HG03108 (cell line): ENCODE measurements at regions not wholly inside any gene's neighbourhood (a gene's known extent, or its start where the extent isn't known, plus 50 kb on each side); places are given as distances from the start of the nearest gene placed in this dataset.
"Not testable (repeated sequence)": the region's sequence is repeated elsewhere in the genome, so short reads cannot be mapped to it uniquely, and the experiment has no call there.

Experiments used
- ATAC-seq: cut with Tn5 transposase; IDR thresholded peaks from one replicate; pipeline ENCODE4 v1.9.1; 2021; ENCODE audit warnings: moderate library complexity; ENCODE audit not compliant: unreplicated experiment

GRCh38 chr4:123599061-123599919 lies 202.7 kb downstream of the SPRY1 start:
- ATAC-seq: no peak

GRCh38 chr4:123599920-123600810 lies 203.6 kb downstream of the SPRY1 start:
- peak; percentile 100 for ATAC-seq

- no peak for ATAC-seq
These were observed 204.7 kb downstream of the SPRY1 start for GRCh38 chr4:123600987-123601904.

DNA sequence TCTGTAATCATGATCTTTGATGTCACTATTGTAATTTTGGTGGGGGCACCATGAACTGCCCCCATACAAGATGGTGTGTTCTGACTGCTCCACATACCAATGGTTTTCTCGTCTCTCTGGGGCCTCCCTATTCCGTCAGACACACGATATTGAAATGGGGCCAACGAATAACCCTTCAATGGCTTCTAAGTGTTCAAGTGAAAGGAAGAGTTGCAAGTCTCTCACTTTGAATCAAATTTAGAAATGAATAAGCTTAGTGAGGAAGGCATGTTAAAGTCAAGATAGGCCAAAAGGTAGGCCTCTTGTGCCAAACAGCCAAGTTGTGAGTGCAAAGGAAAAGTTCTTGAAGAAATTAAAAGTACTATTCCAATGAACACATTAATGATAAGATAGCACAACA lies 205.4 kb downstream of the SPRY1 start:
- no peak for ATAC-seq

DNA sequence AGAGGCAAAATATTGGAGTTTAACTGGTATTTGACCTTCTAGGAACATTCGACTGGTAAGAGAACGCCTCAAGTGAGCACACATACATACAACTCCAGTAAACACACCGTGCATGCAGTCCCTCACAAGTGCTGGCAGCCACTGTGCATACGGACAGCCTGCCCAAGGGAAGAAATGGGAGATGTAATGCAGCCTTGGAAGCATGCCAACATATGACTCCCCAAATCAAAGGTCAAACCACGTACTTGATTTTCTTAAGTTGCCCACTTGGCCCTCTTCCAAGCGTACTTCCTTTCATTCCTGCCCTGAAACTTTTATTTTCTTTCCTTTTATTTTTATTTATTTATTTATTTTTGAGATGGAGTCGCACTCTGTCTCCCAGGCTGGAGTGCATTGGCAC lies 206.6 kb downstream of the SPRY1 start:
- ATAC-seq: no peak

DNA sequence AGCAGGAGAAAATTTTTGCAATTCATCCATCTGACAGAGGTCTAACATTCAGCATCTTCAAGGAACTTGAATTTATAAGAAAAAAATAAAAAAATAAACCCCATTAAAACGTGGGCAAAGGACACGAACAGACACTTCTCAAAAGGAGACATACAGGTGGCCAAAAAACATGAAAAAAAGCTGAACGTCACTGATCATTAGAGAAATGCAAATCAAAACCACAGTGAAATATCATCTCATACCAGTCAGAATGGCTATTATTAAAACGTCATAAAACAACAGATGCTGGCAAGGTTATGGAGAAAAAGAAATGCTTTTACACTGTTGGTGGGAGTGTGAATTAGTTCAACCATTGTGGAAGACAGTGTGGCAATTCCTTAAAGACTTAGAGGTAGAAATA lies 209.2 kb downstream of the SPRY1 start:
- ATAC-seq: not testable (repeated sequence)

- ATAC-seq: no peak
These were observed 209.7 kb downstream of the SPRY1 start for GRCh38 chr4:123606336-123606735.

DNA sequence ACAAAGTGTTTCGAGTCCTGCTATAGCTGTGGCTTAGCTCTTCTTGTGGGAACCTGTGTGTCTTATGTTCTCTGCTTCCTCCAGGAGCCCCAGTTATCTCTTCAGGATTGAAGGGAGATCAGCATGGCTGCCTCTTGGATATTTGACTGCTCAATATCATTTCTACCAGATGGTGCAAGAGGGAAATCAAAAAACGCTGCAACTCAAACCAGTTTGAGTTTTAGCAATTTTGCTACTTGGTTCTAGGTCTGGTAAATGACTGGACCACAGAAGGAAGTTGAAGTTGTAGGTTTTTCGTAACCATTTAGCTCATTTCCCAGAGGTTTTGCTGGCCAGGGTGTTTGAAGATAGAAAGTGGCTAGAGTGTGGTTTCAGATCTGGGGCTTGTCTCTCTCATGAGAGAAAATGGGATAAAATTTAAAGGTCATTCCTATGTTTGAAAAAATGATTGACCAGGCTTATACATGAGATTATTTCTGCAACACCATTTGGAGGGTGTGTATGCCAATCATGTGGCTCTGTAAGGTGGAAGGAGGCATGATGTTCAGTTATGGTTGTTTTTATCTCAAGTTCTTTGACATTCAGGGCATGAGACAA lies 210.4 kb downstream of the SPRY1 start:
- ATAC-seq: peak; percentile 68

DNA sequence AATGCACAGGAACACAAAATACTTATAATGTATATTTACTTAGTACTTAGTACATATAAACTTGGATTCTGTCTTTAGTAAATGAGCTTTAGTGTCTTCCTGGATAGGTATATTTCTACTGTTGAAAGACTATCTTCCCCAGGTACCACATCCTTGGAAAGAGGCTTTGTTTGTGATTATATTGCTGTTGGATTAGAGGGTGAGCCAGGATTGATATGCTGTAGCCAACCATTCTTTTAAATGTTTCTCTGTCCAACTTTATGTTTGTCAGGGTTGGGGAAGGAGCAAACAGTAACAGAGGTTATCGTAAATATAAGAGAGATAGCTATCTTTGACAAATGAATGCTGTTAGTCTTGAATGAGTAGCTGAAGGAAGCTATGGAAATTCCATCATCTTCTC lies 213.2 kb downstream of the SPRY1 start:
- ATAC-seq: no peak

DNA sequence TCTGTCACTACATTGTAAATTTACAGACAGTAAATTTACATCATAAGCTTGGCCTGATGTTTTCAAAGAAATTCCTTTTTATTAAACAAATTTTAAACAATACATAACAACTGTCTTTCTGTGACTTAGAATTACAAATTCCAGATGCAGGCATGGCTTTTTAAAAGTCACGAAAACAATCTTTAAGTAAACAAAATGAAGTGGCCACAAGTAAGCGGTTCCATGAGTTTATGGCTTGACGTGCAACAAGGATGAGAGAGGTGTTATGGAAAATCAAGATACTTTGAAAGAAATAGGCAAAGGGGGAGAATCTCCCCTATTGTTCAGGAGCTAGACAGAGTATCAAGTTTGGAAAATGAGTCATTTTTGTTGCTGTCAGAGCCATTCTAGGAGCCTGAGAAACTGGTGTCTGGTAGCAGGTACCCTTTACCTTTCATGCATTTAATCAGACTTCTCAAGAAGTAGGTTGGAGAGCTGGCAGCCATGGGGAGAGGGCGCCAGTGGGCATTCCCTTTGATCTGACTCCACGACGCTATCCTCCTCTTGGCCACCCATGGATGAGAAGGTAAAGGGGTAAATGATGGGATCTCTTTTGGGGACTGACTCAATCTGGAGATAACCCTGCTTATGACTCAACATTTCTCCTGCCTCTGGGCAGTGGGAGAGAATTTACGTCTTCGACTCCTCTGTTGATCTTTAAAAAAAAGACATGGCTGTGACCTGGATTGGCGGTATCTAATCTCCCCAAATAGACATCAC lies 217.2 kb downstream of the SPRY1 start:
- ATAC-seq: no peak

- ATAC-seq: no peak
These were observed 219.3 kb downstream of the SPRY1 start for GRCh38 chr4:123615901-123616300.

DNA sequence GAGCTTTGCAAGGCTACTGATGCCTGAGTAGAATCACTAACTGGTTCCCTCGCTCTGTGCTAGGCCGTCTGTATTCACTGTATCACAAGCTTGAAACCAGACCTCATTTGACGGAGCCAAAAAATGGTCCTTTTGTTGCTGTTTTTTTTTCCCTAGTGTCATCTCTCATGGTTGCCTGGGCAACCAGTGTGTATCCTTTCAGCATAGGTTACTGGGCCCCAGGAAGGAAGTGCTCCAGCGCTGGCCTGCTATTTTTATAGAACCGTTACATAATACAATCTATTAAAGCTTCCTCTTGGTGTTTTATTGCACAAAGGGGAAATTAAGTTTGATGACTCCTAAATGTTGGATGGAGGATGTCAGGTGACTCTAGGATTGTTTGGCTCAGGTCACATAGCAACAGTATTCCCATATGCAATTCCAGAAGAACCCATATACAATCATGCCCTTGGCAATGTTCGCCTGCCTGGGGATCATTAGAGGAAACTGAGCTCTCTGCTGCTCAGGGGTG lies 220.4 kb downstream of the SPRY1 start:
- no peak for ATAC-seq

DNA sequence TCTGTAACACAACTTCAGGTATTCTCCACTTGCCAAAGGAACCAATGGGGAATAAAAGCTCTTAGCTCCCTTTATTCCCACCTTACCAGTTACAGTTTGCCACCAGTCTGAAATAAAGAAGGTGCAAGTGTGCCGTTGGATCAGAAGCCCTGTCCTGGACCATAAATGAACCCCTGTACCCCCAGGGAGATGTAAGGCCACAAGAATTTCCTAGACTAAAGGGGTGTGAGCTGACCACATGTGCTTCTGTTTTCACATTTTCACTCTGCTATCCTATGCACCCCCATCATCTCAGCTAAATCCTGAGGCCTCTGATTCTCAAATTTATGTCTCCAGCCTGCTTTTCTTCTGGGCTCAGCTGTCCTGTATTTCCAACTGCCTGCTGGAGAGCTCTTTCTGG lies 221.2 kb downstream of the SPRY1 start:
- no peak for ATAC-seq

GRCh38 chr4:123618606-123619005 lies 222.0 kb downstream of the SPRY1 start:
- ATAC-seq: no peak

GRCh38 chr4:123619326-123619725 lies 222.7 kb downstream of the SPRY1 start:
- no peak for ATAC-seq

GRCh38 chr4:123619895-123620294 lies 223.3 kb downstream of the SPRY1 start:
- no peak for ATAC-seq

DNA sequence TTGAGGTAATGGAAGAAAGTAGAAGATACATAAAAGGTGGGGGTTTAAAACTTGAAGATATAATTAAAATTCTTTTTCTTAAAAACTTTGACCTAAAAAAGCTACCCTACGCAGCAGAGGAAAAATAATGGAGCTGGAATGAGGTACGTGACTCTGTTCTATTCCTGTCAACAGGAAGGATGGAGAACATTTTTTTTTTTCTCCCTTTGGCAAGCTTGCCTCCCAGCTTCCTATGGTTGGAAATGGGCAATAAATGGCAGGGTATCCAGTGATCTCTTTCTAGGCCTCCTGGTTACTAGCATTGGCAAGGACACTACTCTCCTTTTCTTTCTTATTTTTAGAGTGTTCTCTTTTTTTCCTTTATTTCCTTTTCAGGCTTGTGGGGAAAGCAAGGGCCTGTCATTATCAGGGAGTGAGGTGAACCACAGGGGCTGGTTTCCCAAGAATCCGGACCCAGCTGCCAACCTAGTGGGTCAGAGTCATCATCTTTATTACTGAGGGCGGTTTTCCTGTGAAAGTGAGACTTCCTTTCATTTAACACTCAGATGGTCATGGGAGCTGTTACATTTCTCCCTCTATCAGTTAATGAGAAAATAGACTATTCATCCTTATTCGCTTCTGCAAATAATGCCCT lies 224.6 kb downstream of the SPRY1 start:
- no peak for ATAC-seq

- ATAC-seq: no peak
These were observed 226.0 kb downstream of the SPRY1 start for GRCh38 chr4:123622572-123622971.

DNA sequence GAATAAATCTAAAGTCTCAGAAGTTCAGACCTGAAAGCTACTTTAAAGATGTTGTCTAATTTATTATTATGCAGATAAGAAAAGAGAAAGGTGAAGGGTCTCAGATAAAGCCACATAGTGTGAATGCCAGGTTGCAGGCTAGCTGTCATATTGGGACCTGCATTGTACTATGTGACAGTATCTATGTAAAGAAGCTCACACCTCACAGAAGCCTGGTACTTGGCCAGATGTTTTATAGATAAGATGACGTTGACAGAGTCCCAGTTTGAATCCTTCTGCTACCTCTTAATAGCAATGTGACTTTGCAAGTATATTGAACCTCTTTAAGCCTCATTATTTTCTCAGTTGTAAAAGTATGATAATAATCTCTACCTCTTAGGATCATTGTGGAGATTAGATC lies 227.0 kb downstream of the SPRY1 start:
- no peak for ATAC-seq
